Upper lobe of left lung (tissue), 6 donors: ENCODE measurements at regions not wholly inside any gene's neighbourhood (a gene's known extent, or its start where the extent isn't known, plus 50 kb on each side); places are given as distances from the start of the nearest gene placed in this dataset.
A peak's percentile ranks its signal among the peaks of the same experiment; 100 is the strongest.

Experiments
- ATAC-seq, 2 donors: fragments of 200-7000 bp; cut with Tn5 transposase; one replicate each; pipeline ENCODE4 v1.9.1; 2022; ENCODE audit warnings: mild to moderate bottlenecking in 2 of 2, moderate library complexity in 2 of 2; ENCODE audit not compliant: low FRiP score in 2 of 2
- DNase-seq, 2 donors: peaks; one replicate each; pipeline ENCODE4 v3.0.0-alpha.2; 2019 to 2020
- H3K27ac ChIP-seq, 4 donors: fragments of 200-600 bp; sonication (generic); one replicate each; pipeline ENCODE4 v1.5.1; 2016 to 2019
- H3K27me3 ChIP-seq, 4 donors: fragments of 200-600 bp; sonication (generic); one replicate each; pipeline ENCODE4 v1.5.1; 2017 to 2019
- H3K36me3 ChIP-seq, 4 donors: fragments of 200-600 bp; sonication (generic); one replicate each; pipeline ENCODE4 v1.5.1; 2016 to 2019
- H3K4me1 ChIP-seq, 4 donors: fragments of 200-600 bp; sonication (generic); one replicate each; pipeline ENCODE4 v1.5.1; 2018 to 2019
- H3K4me3 ChIP-seq, 4 donors: fragments of 200-600 bp; sonication (generic); one replicate each; pipeline ENCODE4 v1.5.1; 2017 to 2019; ENCODE audit warnings: mild to moderate bottlenecking in 2 of 4, moderate library complexity in 1 of 4
- H3K9me3 ChIP-seq, 4 donors: fragments of 200-600 bp; sonication (generic); one replicate each; pipeline ENCODE4 v1.5.1; 2018 to 2019
- CTCF ChIP-seq, 6 experiments: fragments of 450-650 bp in 4 of 6; fragments of 200-600 bp in 2 of 6; sonication (generic) in 2 of 6; IDR thresholded peaks; one replicate each; pipeline ENCODE4 v1.5.1; 2016 to 2019; ENCODE audit warnings: antibody characterized with exemption in 6 of 6
- EP300 ChIP-seq, 4 donors: sonication (generic); formaldehyde crosslinking; IDR thresholded peaks; one replicate each; pipeline ENCODE4 v1.5.1; 2017; ENCODE audit warnings: antibody characterized with exemption in 4 of 4, control low read depth in 2 of 4
- POLR2A ChIP-seq, 4 donors: fragments of 450-650 bp; IDR thresholded peaks; one replicate each; pipeline ENCODE4 v1.5.1; 2016 to 2017; ENCODE audit warnings: antibody characterized with exemption in 4 of 4, mild to moderate bottlenecking in 2 of 4
- POLR2AphosphoS5 ChIP-seq, 2 donors: sonication (generic); formaldehyde crosslinking; IDR thresholded peaks; one replicate each; pipeline ENCODE4 v1.5.1; 2017; ENCODE audit warnings: antibody characterized with exemption in 2 of 2
- WGBS, 2 donors: methylation state at CpG; one replicate each; pipeline ENCODE4 v1.1.5; 2017 to 2018; 5-methylcytosine and 5-hydroxymethylcytosine counted together
- donor health status: DM: no; HTN: no; CAD: no; lungs with moderate emphysema.
- donor health status: DM: no; HTN: yes; CAD: no; lungs with severe emphysema.

- peaks cover 4 to 18% (median 13%) of the 10 kb centered on the region in 4 donors for H3K9me3 ChIP-seq
- no peaks in the 10 kb centered on the region for H3K4me1 ChIP-seq
- WGBS, 2 donors = 87 to 94% methylated on average over 2 of the region's 2 CpGs
- H3K27ac ChIP-seq = no peak overlapping the region
- no peaks in the 10 kb centered on the region for H3K36me3 ChIP-seq
- no peak for DNase-seq
- no peak for TF ChIP-seq CTCF (IDR thresholded peaks at IDR 0.05)
- no peak for TF ChIP-seq EP300 (IDR thresholded peaks at IDR 0.05)
- TF ChIP-seq POLR2AphosphoS5 (IDR thresholded peaks at IDR 0.05) = no peak
- no peak for TF ChIP-seq POLR2A (IDR thresholded peaks at IDR 0.05)
- H3K4me3 ChIP-seq = no peak overlapping the region
- no peaks in the 10 kb centered on the region for H3K27me3 ChIP-seq
- ATAC-seq = no peak
Observed at GRCh38 chr10:128233422-128233821, 107.2 kb upstream of the MKI67 start.

- no peak overlapping the region for H3K4me3 ChIP-seq
- no peaks in the 10 kb centered on the region for H3K36me3 ChIP-seq
- 69 to 77% methylated on average over 4 to 5 of the region's 5 CpGs for WGBS, 2 donors
- peaks cover 4 to 18% (median 13%) of the 10 kb centered on the region in 4 donors for H3K9me3 ChIP-seq
- no peaks in the 10 kb centered on the region for H3K4me1 ChIP-seq
- DNase-seq (no peak), ATAC-seq (no peak)
- no peaks in the 10 kb centered on the region for H3K27me3 ChIP-seq
- TF ChIP-seq POLR2A (IDR thresholded peaks at IDR 0.05) (no peak), POLR2AphosphoS5 (IDR thresholded peaks at IDR 0.05) (no peak), CTCF (IDR thresholded peaks at IDR 0.05) (no peak), EP300 (IDR thresholded peaks at IDR 0.05) (no peak)
- no peak overlapping the region for H3K27ac ChIP-seq
Observed at GRCh38 chr10:128237710-128238109, 111.5 kb upstream of the MKI67 start.

GRCh38 chr10:128241023-128241422 lies 114.8 kb upstream of the MKI67 start:
- TF ChIP-seq CTCF (IDR thresholded peaks at IDR 0.05) (no peak), EP300 (IDR thresholded peaks at IDR 0.05) (no peak), POLR2A (IDR thresholded peaks at IDR 0.05) (no peak), POLR2AphosphoS5 (IDR thresholded peaks at IDR 0.05) (no peak)
- no peak for DNase-seq
- H3K9me3 ChIP-seq = no peaks in the 10 kb centered on the region
- no peak overlapping the region for H3K27ac ChIP-seq
- ATAC-seq = no peak
- H3K36me3 ChIP-seq = no peaks in the 10 kb centered on the region
- no peaks in the 10 kb centered on the region for H3K4me1 ChIP-seq
- 86 to 94% methylated on average over 7 of the region's 7 CpGs for WGBS, 2 donors
- H3K27me3 ChIP-seq = no peaks in the 10 kb centered on the region
- no peak overlapping the region for H3K4me3 ChIP-seq

GRCh38 chr10:128242641-128243040 lies 116.4 kb upstream of the MKI67 start:
- Histone ChIP-seq H3K4me3 (no peak overlapping the region), H3K27ac (no peak overlapping the region), H3K4me1 (no peaks in the 10 kb centered on the region), H3K9me3 (no peaks in the 10 kb centered on the region), H3K27me3 (no peaks in the 10 kb centered on the region), H3K36me3 (no peaks in the 10 kb centered on the region)
- WGBS, 2 donors = 77 to 97% methylated on average over 5 to 10 of the region's 10 CpGs
- ATAC-seq (peak in 1 of 2 donors; percentile 26), DNase-seq (peak in 1 of 2 donors; percentile 46)
- no peak for TF ChIP-seq POLR2AphosphoS5 (IDR thresholded peaks at IDR 0.05)
- no peak for TF ChIP-seq EP300 (IDR thresholded peaks at IDR 0.05)
- no peak for TF ChIP-seq POLR2A (IDR thresholded peaks at IDR 0.05)
- TF ChIP-seq CTCF (IDR thresholded peaks at IDR 0.05) = no peak

GRCh38 chr10:128245026-128245425 lies 118.8 kb upstream of the MKI67 start:
- WGBS, 2 donors = 82 to 88% methylated on average over 5 of the region's 5 CpGs
- no peak overlapping the region for H3K27ac ChIP-seq
- no peaks in the 10 kb centered on the region for H3K27me3 ChIP-seq
- no peaks in the 10 kb centered on the region for H3K9me3 ChIP-seq
- H3K4me1 ChIP-seq = no peaks in the 10 kb centered on the region
- H3K36me3 ChIP-seq = no peaks in the 10 kb centered on the region
- H3K4me3 ChIP-seq = no peak overlapping the region
- DNase-seq (no peak), ATAC-seq (no peak)
- TF ChIP-seq POLR2AphosphoS5 (IDR thresholded peaks at IDR 0.05) = no peak
- TF ChIP-seq EP300 (IDR thresholded peaks at IDR 0.05) = no peak
- no peak for TF ChIP-seq CTCF (IDR thresholded peaks at IDR 0.05)
- TF ChIP-seq POLR2A (IDR thresholded peaks at IDR 0.05) = no peak
